Activated naive CD4-positive, alpha-beta T cell treated with anti-CD3 and anti-CD28 coated beads, Interleukin-2, amount 50 U/mL, for 72 hours (primary cell): ENCODE measurements at regions not wholly inside any gene's neighbourhood (a gene's known extent, or its start where the extent isn't known, plus 50 kb on each side); places are given as distances from the start of the nearest gene placed in this dataset.

Experiments
- ATAC-seq, 2 donors: fragments of 150-1000 bp; cut with Tn5 transposase; 2 replicates each; pipeline ENCODE4 v1.10.0; 2021; ENCODE audit warnings: mild to moderate bottlenecking in 2 of 2, moderate library complexity in 2 of 2
- DNase-seq, 2 donors: peaks; one replicate each; pipeline ENCODE4 v3.0.0; 2021 to 2022; ENCODE audit warnings: low spot score in 2 of 2
- H3K27ac Mint-ChIP-seq, 2 donors: one replicate each; pipeline ENCODE4 v1.8.0; 2022; ENCODE audit warnings: mild to moderate bottlenecking in 2 of 2, mixed read lengths in 2 of 2
- H3K36me3 Mint-ChIP-seq, 2 donors: one replicate each; pipeline ENCODE4 v1.8.0; 2022; ENCODE audit warnings: mixed read lengths in 2 of 2
- H3K9me3 Mint-ChIP-seq, 2 donors: one replicate each; pipeline ENCODE4 v1.8.0; 2022; ENCODE audit warnings: mixed read lengths in 2 of 2

DNA sequence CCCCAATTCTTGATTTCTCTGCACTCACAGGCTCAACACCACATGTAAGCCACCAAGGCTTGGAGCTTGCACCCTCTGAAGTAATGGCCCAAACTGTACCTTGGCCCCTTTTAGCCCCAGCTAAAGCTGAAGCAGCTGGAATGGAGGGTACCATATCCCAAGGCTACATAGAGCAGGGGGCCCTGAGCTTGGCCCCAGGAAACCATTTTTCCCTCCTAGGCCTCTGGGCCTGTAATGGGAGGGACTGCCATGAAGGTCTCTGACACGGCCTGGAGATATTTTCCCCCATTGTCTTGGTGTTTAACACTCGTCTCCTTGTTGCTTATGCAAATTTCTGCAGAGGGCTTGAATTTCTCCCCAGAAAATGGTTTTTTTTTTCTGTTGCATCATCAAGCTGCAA lies 69.7 kb downstream of the SKA1 start:
- Mint-ChIP-seq H3K9me3 (peaks cover 7 to 8% of the 10 kb centered on the region in 2 donors), H3K27ac (no peak overlapping the region), H3K36me3 (peaks cover 9% of the 10 kb centered on the region in 2 donors)
- ATAC-seq: no peak
- no peak for DNase-seq

- DNase-seq (no peak), ATAC-seq (no peak)
- peaks cover 7 to 8% of the 10 kb centered on the region in 2 donors for H3K9me3 Mint-ChIP-seq
- peaks cover 9% of the 10 kb centered on the region in 2 donors for H3K36me3 Mint-ChIP-seq
- H3K27ac Mint-ChIP-seq: no peak overlapping the region
Measured at GRCh38 chr18:50446629-50447028, 71.8 kb downstream of the SKA1 start.

DNA sequence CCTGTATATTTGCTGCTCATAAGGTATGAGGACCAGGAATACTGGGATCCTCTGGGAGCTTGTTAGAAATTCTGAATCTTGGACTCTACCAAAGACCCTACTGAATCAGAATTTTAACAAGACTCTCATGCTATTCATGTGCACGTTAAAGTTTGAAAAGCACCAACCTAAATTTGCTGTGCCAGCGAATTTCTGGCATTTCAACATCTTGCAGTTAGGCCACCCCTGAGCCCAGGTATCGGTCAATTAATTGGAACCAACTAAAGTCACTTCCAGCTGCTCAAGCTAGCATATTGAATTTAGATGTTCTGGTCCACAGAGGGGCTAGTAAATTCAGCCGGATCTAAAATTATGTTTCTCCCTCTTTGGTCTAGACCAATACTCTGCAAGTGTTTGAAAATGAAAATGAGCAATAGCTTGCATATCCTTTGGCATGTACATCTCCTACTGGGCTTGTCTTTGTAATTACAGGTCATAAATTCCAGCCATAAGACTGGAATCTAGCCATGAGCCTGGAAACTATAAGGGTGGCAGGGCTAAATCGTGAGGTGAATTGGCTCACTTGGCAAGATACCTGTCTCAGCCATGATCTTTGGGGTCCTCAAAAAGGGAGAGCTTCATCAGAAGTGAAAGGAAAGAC lies 72.4 kb downstream of the SKA1 start:
- ATAC-seq: no peak
- no peak for DNase-seq
- Mint-ChIP-seq H3K36me3 (peaks cover 9% of the 10 kb centered on the region in 2 donors), H3K9me3 (peaks cover 7 to 8% of the 10 kb centered on the region in 2 donors), H3K27ac (no peak overlapping the region)

DNA sequence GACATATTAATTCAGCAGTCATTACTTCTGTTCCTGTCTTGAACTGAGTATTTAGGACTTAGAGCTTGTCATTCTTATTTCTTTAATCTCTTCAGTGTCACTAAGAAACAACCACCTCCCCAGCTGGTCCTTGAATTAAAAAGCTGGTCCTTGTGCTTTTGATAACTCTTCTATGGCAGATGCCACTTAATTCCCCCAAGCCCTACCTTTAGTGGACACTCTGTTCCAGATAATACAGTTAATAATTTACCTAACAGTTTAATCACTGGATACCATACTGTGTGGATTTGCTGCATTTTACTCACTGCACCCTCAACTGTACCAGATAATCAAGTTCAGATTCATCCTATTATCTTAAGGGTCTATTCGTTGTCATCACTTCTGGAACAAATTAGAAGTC lies 73.1 kb downstream of the SKA1 start:
- no peak for ATAC-seq
- DNase-seq: no peak
- H3K36me3 Mint-ChIP-seq: peaks cover 9% of the 10 kb centered on the region in 2 donors
- H3K27ac Mint-ChIP-seq: no peak overlapping the region
- H3K9me3 Mint-ChIP-seq: peaks cover 7 to 8% of the 10 kb centered on the region in 2 donors

- no peak for DNase-seq
- ATAC-seq: no peak
- Mint-ChIP-seq H3K36me3 (no peaks in the 10 kb centered on the region), H3K9me3 (no peaks in the 10 kb centered on the region), H3K27ac (no peak overlapping the region)
Measured at GRCh38 chr18:50451100-50451842, 76.4 kb downstream of the SKA1 start.

GRCh38 chr18:50453014-50453680 lies 78.3 kb downstream of the SKA1 start:
- H3K9me3 Mint-ChIP-seq: no peaks in the 10 kb centered on the region
- no peak overlapping the region for H3K27ac Mint-ChIP-seq
- DNase-seq (no peak), ATAC-seq (no peak)
- no peaks in the 10 kb centered on the region for H3K36me3 Mint-ChIP-seq

GRCh38 chr18:50453732-50454131 lies 78.9 kb downstream of the SKA1 start:
- H3K9me3 Mint-ChIP-seq: no peaks in the 10 kb centered on the region
- H3K27ac Mint-ChIP-seq: no peak overlapping the region
- DNase-seq: no peak
- no peak for ATAC-seq
- H3K36me3 Mint-ChIP-seq: no peaks in the 10 kb centered on the region

DNA sequence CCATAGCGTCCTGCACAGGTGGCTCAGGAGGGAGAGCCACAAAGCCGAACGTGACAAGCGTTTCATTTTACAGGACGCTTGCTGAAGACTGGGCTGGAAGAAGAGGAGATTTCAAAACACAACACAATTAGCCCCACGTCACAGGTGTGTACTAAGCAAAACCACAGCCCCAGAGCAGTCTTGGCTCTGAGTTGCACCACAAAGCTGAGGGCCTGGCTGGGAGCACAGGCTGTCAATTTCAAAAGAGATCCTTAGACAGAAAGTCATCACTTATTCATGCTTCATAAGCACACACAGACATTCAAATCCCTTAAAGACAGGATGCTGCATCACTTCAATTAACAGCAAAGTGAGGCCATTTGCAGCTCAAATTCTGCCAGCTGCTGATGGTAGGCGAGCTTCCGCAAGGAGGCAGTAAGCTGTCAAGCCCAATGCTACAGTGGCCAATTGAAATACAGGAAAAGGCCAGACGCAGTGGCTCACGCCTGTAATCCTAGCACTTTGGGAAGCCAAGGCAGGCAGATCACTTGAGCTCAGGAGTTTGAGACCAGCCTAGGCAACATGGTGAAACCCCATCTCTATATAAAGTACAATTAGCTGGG lies 79.6 kb downstream of the SKA1 start:
- Mint-ChIP-seq H3K36me3 (no peaks in the 10 kb centered on the region), H3K27ac (no peak overlapping the region), H3K9me3 (peaks cover 0 to 4% of the 10 kb centered on the region in 2 donors)
- ATAC-seq (no peak), DNase-seq (no peak)

- ATAC-seq (peak; percentile 54 to 67), DNase-seq (no peak)
- Mint-ChIP-seq H3K36me3 (no peaks in the 10 kb centered on the region), H3K9me3 (peaks cover 4 to 5% of the 10 kb centered on the region in 2 donors), H3K27ac (peak overlapping the region in 1 of 2 donors; percentile 37)
Measured at GRCh38 chr18:50456285-50456684, 81.4 kb downstream of the SKA1 start.

DNA sequence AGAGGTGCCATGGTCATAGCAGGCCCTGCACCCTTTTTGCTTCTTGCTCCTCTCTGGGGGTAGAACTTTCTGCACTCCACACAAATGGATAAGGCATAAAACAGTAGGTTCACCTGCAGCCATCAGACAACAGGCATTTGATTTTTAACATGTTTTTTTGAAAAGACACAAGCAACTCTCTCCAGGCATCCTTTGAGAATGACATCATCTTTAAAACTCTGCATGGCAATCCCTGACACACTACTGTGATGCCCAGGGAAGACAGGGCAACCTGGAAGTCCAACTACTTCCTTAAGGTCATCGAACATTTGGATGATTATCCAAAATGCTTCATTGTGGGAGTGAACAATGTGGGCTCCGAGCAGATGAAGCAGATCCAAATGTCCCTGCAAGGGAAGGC lies 82.8 kb downstream of the SKA1 start:
- Mint-ChIP-seq H3K9me3 (peaks cover 4 to 5% of the 10 kb centered on the region in 2 donors), H3K27ac (no peak overlapping the region)

DNA sequence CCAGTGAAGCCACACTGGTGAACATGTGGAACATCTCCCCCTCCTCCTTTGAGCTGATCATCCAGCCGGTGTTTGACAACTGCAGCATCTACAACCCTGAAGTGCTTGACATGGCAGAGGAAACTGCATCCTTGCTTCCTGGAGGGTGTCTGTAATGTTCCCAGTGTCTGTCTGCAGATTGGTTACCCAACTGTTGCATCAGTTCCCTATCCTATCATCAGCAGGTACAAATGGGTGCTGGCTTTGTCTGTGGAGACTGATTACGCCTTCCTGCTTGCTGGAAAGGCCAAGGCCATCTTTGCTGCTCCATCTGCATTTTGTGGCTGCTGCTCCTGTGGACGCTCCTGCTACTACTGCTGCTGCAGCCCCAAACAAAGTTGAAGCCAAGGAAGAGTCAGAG lies 83.5 kb downstream of the SKA1 start:
- no peak for ATAC-seq
- Mint-ChIP-seq H3K27ac (no peak overlapping the region), H3K36me3 (no peaks in the 10 kb centered on the region), H3K9me3 (peaks cover 4 to 5% of the 10 kb centered on the region in 2 donors)
- no peak for DNase-seq

More for the DNA sequence above, 82.8 kb downstream of the SKA1 start:
- no peaks in the 10 kb centered on the region for H3K36me3 Mint-ChIP-seq
- no peak for ATAC-seq
- no peak for DNase-seq

DNA sequence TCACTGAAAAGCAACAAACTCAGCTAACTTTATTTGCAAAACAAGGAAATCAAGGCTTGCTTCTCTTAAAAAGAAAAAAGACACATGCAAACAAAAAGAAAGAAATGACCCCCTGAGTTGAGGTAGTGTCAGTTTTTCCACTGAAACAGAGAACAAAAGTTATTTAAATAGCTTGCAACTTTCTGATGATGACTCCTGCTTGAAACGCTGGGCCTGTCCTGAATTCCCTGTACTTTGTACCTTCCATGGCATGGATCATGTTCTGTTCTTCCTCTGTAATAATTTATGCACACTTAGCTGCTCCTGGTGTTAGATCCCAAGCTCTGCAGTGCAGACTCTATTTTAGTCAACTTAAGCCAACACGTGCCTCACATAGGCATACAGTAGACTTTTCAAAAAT lies 84.0 kb downstream of the SKA1 start:
- no peak for DNase-seq
- Mint-ChIP-seq H3K36me3 (no peaks in the 10 kb centered on the region), H3K9me3 (peaks cover 4 to 5% of the 10 kb centered on the region in 2 donors), H3K27ac (no peak overlapping the region)
- ATAC-seq: no peak

DNA sequence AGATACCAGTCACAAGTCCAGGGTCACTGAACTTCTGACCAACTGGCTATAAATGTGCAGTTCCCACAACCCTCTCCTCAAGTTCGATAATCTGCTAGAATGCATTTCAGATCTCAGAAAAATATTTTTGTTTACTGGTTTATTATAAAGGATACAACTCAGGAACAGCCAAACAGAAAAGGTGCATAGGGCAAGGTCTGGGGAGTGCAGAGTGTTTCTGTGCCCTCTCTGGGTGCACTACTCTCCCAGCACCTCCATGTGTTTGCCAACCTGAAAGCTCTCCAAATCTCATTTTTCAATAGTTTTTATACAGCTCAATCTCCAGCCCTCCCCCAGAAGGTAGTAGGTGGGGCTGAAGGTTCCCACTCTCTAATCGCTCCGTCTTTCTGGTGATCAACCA lies 85.2 kb downstream of the SKA1 start:
- Mint-ChIP-seq H3K27ac (no peak overlapping the region), H3K9me3 (peaks cover 4 to 5% of the 10 kb centered on the region in 2 donors), H3K36me3 (no peaks in the 10 kb centered on the region)
- ATAC-seq: no peak
- no peak for DNase-seq

DNA sequence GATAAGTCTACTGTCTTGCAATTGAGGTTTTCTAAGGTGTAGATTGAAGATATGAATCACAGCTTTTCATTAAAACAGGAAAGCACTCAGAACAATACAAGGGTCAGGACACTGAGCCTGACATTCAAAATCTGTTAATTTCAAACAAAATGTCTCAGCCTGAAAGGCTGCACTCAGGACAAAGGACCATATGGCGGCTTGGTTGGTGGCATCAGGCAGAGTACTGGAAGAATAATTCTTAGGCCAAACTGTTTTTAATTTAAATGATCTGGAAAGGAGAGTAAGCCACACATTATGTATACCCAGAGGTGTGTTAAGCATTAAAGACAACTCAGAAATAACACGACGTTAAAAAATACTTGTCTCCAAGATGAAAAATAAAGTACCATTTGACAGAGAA lies 85.9 kb downstream of the SKA1 start:
- no peaks in the 10 kb centered on the region for H3K36me3 Mint-ChIP-seq
- ATAC-seq (no peak), DNase-seq (no peak)
- H3K27ac Mint-ChIP-seq: no peak overlapping the region
- peaks cover 4 to 5% of the 10 kb centered on the region in 2 donors for H3K9me3 Mint-ChIP-seq

DNA sequence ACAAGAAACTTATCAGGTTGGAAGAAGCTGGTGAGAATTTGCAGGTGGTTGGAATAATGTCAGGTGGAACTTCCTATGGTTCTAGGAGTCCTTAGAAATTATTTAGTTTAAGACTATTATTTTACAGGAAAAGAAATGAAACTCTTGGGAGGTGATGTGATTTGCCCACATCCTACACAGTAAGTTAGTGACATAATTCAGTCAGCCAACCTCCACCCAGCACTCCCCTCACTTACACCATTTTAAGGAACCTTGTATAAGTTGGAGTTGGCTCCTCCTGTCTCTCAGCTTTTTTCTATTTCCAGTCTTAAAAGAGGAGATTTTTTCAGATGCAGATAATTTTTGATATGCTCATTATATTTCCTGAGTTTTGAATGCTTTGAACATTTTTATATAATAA lies 86.4 kb downstream of the SKA1 start:
- DNase-seq (no peak), ATAC-seq (no peak)
- H3K27ac Mint-ChIP-seq: no peak overlapping the region
- no peaks in the 10 kb centered on the region for H3K36me3 Mint-ChIP-seq
- H3K9me3 Mint-ChIP-seq: peaks cover 4 to 5% of the 10 kb centered on the region in 2 donors

DNA sequence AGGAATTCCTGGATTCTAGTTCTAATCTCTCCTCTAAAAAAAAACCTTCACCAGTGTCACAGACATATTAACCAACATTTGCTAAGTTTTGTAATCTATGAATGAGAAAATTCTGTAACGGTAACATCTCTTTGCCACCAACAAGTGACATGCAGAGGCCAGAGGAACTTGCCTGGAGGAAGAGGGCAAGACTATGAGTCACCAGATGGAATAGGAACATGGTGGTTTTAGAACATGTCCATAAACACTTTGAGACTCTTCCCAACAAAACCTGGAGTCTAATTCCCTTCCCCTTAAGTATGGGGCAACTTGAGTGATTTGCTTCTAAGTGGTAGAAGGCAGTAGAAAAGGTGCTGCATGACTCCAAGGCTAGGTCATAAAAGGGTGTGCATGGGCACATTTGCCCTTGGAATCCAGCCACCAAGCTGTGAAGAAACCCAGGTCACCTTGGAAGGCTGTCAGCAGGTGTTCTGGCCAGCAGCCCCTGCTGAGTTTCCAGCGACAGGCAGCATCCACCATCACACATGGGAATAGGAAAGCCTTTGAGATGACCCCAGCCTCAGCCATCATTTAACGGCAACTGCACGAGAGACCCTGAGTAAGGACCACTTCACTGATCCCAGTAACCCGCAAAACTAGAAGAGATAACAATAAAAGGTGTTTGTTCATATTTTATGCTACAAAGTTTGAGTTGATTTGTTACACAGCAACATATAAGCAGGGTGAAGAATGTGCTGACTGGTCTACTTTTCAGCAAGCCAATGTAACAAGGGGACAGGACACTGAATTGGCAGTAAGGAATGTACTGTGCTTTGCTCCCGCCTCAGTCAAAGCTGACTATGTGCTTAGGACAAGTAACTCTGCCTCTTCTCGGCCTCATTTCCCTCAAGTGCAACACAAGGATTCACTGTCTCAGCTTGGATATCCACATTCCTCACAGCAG lies 90.6 kb downstream of the SKA1 start:
- H3K36me3 Mint-ChIP-seq: no peaks in the 10 kb centered on the region
- ATAC-seq: no peak
- no peak for DNase-seq
- no peak overlapping the region for H3K27ac Mint-ChIP-seq
- peaks cover 0 to under 1% of the 10 kb centered on the region in 2 donors for H3K9me3 Mint-ChIP-seq
